IMR-90 (cell line): ENCODE measurements at regions not wholly inside any gene's neighbourhood (a gene's known extent, or its start where the extent isn't known, plus 50 kb on each side); places are given as distances from the start of the nearest gene placed in this dataset.
A peak's percentile ranks its signal among the peaks of the same experiment; 100 is the strongest.

Experiments used
- ATAC-seq: fragments of 200-7000 bp; cut with Tn5 transposase; 2 replicates; pipeline ENCODE4 v1.9.1; 2020; ENCODE audit warnings: low read depth, mild to moderate bottlenecking, moderate library complexity
- BruUV-seq: library from RNA; stranded (reverse); fragments of 400-500 nt; replicated peaks from 2 replicates; lab custom pipeline; 2021; lab: Mats Ljungman, UMichigan
- CTCF ChIA-PET: fragments of 300-600 bp; formaldehyde crosslinking; extraction: SDS; loops from one replicate; lab custom pipeline; 2021; ENCODE audit warnings: antibody characterized with exemption; lab: Yijun Ruan, JAX
- POLR2A ChIA-PET: fragments of 300-600 bp; sonication (Branson Sonifier 250); formaldehyde crosslinking; loops from one replicate; lab custom pipeline; 2022; ENCODE audit warnings: antibody characterized with exemption; ENCODE audit not compliant: unreplicated experiment; lab: Charles Lee
- DNase-seq: peaks from one replicate; pipeline ENCODE4 v3.0.0; 2013
- H2AFZ ChIP-seq: replicated peaks from 2 replicates; pipeline ENCODE3; 2013; ENCODE audit warnings: low read length, mild to moderate bottlenecking; ENCODE audit not compliant: poor library complexity
- H2AK5ac ChIP-seq: 2 replicates; pipeline ENCODE4 v1.6.1; 2013; ENCODE audit warnings: low read depth, low read length, inconsistent platforms
- H2AK9ac ChIP-seq: replicated peaks from 2 replicates; pipeline ENCODE3; 2013; ENCODE audit warnings: mild to moderate bottlenecking, low read depth, low read length, moderate library complexity; ENCODE audit not compliant: poor library complexity
- H2BK120ac ChIP-seq: 2 replicates; pipeline ENCODE4 v1.6.1; 2013; ENCODE audit warnings: low read depth, low read length, inconsistent platforms
- H2BK15ac ChIP-seq: 3 replicates; pipeline ENCODE4 v1.6.1; 2013; ENCODE audit warnings: low read depth, low read length, inconsistent platforms
- H2BK20ac ChIP-seq: 2 replicates; pipeline ENCODE4 v1.6.1; 2013; ENCODE audit warnings: low read depth, mild to moderate bottlenecking, inconsistent platforms, low read length, moderate library complexity
- H2BK5ac ChIP-seq: 2 replicates; pipeline ENCODE4 v1.6.1; 2013; ENCODE audit warnings: mild to moderate bottlenecking, low read depth, low read length, inconsistent platforms; ENCODE audit not compliant: poor library complexity, severe bottlenecking
- H3K14ac ChIP-seq: replicated peaks from 2 replicates; pipeline ENCODE4 v1.6.1; 2013; ENCODE audit warnings: low read depth, low read length, inconsistent platforms
- H3K18ac ChIP-seq: 2 replicates; pipeline ENCODE4 v1.6.1; 2013; ENCODE audit warnings: low read depth, low read length, control low read depth
- H3K23ac ChIP-seq: 2 replicates; pipeline ENCODE4 v1.6.1; 2013; ENCODE audit warnings: low read depth, low read length, inconsistent platforms
- H3K27ac ChIP-seq: 2 replicates; pipeline ENCODE4 v1.5.1; 2013; ENCODE audit warnings: mild to moderate bottlenecking, control low read depth, low read length; ENCODE audit not compliant: insufficient read depth
- H3K27me3 ChIP-seq: 2 replicates; pipeline ENCODE4 v1.6.1; 2013; ENCODE audit warnings: low read length; ENCODE audit not compliant: control insufficient read depth, insufficient read depth
- H3K36me3 ChIP-seq: 2 replicates; pipeline ENCODE4 v1.6.1; 2013; ENCODE audit warnings: low read length, mixed read lengths; ENCODE audit not compliant: control insufficient read depth, insufficient read depth
- H3K4ac ChIP-seq: 2 replicates; pipeline ENCODE4 v1.6.1; 2013; ENCODE audit warnings: low read depth, low read length, inconsistent platforms
- H3K4me1 ChIP-seq: 2 replicates; pipeline ENCODE4 v1.6.1; 2013; ENCODE audit warnings: low read length, mixed read lengths; ENCODE audit not compliant: control insufficient read depth, insufficient read depth
- H3K4me2 ChIP-seq: 2 replicates; pipeline ENCODE4 v1.6.1; 2013; ENCODE audit warnings: low read depth, mild to moderate bottlenecking, control low read depth, low read length, moderate library complexity
- H3K4me3 ChIP-seq: 2 replicates; pipeline ENCODE4 v1.5.1; 2013; ENCODE audit warnings: low read depth, mild to moderate bottlenecking, control low read depth, low read length, moderate library complexity; ENCODE audit not compliant: insufficient read depth
- H3K56ac ChIP-seq: 2 replicates; pipeline ENCODE4 v1.6.1; 2013; ENCODE audit warnings: low read length, inconsistent platforms; ENCODE audit not compliant: insufficient read depth; ENCODE audit errors: extremely low read depth
- H3K79me1 ChIP-seq, 2 experiments: 2 replicates each; pipeline ENCODE4 v1.6.1; 2013; ENCODE audit warnings: low read length in 2 of 2, inconsistent platforms in 1 of 2, low read depth in 1 of 2
- H3K9ac ChIP-seq: 2 replicates; pipeline ENCODE4 v1.6.1; 2013; ENCODE audit warnings: low read depth, low read length, control low read depth
- H3K9me1 ChIP-seq: 2 replicates; pipeline ENCODE4 v1.6.1; 2013; ENCODE audit warnings: low read length, inconsistent platforms; ENCODE audit not compliant: insufficient read depth
- H3K9me3 ChIP-seq: 2 replicates; pipeline ENCODE4 v1.6.1; 2013; ENCODE audit warnings: low read length; ENCODE audit not compliant: control insufficient read depth, insufficient read depth
- H4K20me1 ChIP-seq: 2 replicates; pipeline ENCODE4 v1.6.1; 2013; ENCODE audit warnings: low read length, inconsistent platforms; ENCODE audit not compliant: insufficient read depth
- H4K5ac ChIP-seq: 2 replicates; pipeline ENCODE4 v1.6.1; 2013; ENCODE audit warnings: mild to moderate bottlenecking, low read depth, low read length, control low read depth
- H4K8ac ChIP-seq, 2 experiments: 2 replicates each; pipeline ENCODE4 v1.6.1; 2013; ENCODE audit warnings: low read depth in 2 of 2, low read length in 2 of 2, control low read depth in 1 of 2, inconsistent platforms in 1 of 2
- H4K91ac ChIP-seq: 2 replicates; pipeline ENCODE4 v1.6.1; 2013; ENCODE audit warnings: low read depth, low read length, inconsistent platforms; ENCODE audit not compliant: insufficient read depth
- CHD1 ChIP-seq: IDR thresholded peaks from 2 replicates; pipeline ENCODE4 v1.6.1; 2012; ENCODE audit warnings: low read depth, low read length, improper control_type of control experiment
- MAFK ChIP-seq: IDR thresholded peaks from 2 replicates; pipeline ENCODE4 v1.6.1; 2012; ENCODE audit warnings: low read depth, low read length, improper control_type of control experiment
- MAZ ChIP-seq: IDR thresholded peaks from 2 replicates; pipeline ENCODE4 v1.6.1; 2012; ENCODE audit warnings: low read depth, mild to moderate bottlenecking, low read length, improper control_type of control experiment, moderate library complexity, borderline replicate concordance
- MXI1 ChIP-seq: IDR thresholded peaks from 2 replicates; pipeline ENCODE4 v1.6.1; 2012; ENCODE audit warnings: low read depth, mild to moderate bottlenecking, low read length, moderate library complexity, borderline replicate concordance
- NFE2L2 ChIP-seq: fragments of 150-350 bp; IDR thresholded peaks from 2 replicates; pipeline ENCODE4 v1.6.1; 2016; ENCODE audit warnings: low read depth, mild to moderate bottlenecking, low read length
- RCOR1 ChIP-seq: IDR thresholded peaks from 2 replicates; pipeline ENCODE4 v1.6.1; 2012; ENCODE audit warnings: mild to moderate bottlenecking, low read length, improper control_type of control experiment; ENCODE audit not compliant: insufficient replicate concordance
- WGBS, 2 experiments: methylation state at CpG; one replicate each; pipeline versions ENCODE4 v1.1.5 to v1.1.7; 2013; ENCODE audit warnings: missing lambda C conversion rate in 2 of 2; ENCODE audit not compliant: insufficient read length in 1 of 2; ENCODE audit errors: extremely low coverage in 2 of 2; 5-methylcytosine and 5-hydroxymethylcytosine counted together
- dilution Hi-C: fragments of 300-500 bp; cut with HindIII; formaldehyde crosslinking; loops from one replicate; pipeline ENCODE4 v1.14.3; 2018; ENCODE audit warnings: low sequenced_read_pairs; ENCODE audit not compliant: unreplicated experiment
- in situ Hi-C: fragments of 300-500 bp; cut with MboI; formaldehyde crosslinking; loops from 3 replicates; pipeline ENCODE4 v1.14.3; 2019; ENCODE audit warnings: low sequenced_read_pairs, inconsistent platforms, mixed read lengths
- intact Hi-C: fragments of 100-400 bp; cut with micrococcal nuclease; formaldehyde crosslinking; loops from 2 replicates; pipeline ENCODE4 v1.10.0; 2022

DNA sequence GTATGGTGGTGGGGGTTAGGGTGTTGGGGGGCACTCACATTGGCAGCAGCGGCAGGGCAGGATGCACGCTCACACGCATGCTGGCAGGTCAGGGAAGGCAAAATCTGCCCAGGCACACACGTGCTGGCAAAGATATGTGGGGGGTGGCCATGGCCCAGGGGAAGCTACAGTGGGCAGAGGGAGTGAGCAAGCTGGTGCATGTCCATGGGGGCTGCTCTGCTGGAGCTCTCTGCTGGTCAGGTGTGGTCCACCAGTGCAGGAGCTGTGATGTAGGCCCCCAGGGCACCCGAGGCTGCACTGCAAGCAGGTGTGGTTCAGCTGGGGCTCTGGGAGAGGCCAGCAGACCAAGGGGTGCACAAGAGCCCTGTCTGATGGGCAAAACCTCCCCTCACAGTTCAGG, 491.5 kb upstream of the TNP1 start:
- TF ChIP-seq NFE2L2 (no peak), RCOR1 (no peak), MXI1 (no peak), CHD1 (no peak), MAZ (no peak), MAFK (no peak)
- Histone ChIP-seq H3K14ac (no peak overlapping the region), H2BK20ac (no peak overlapping the region), H3K79me1 (no peaks in the 10 kb centered on the region), H3K27me3 (no peaks in the 10 kb centered on the region), H3K23ac (no peak overlapping the region), H4K91ac (no peak overlapping the region; the same call in 1 of the 2 replicates), H3K9me3 (peaks cover 2% of the 10 kb centered on the region; the same call in 1 of the 2 replicates), H3K4me3 (no peak overlapping the region), H3K4ac (no peak overlapping the region; the same call in 1 of the 2 replicates), H2AK5ac (peak overlapping the region; percentile 24; the same call in 1 of the 2 replicates), H3K9me1 (no peaks in the 10 kb centered on the region), H2BK120ac (no peak overlapping the region), H3K56ac (no peak overlapping the region), H3K4me1 (peaks cover 4% of the 10 kb centered on the region), H4K5ac (no peak overlapping the region), H2AK9ac (no peak overlapping the region), H4K20me1 (no peaks in the 10 kb centered on the region), H2BK15ac (no peak overlapping the region), H4K8ac (no peak overlapping the region), H3K27ac (no peak overlapping the region), H2BK5ac (no peak overlapping the region), H3K9ac (no peak overlapping the region), H2AFZ (no peak overlapping the region), H3K4me2 (no peak overlapping the region), H3K18ac (no peak overlapping the region), H3K36me3 (peaks cover 3% of the 10 kb centered on the region; the same call in 1 of the 2 replicates)
- WGBS, 2 experiments = 100% methylated on average over 2 of the region's 5 CpGs; no CpG with 5 or more reads in 1 of the 2 experiments
- ATAC-seq = no peak
- CTCF ChIA-PET = no interaction called here
- in situ Hi-C loops = no loop called here
- dilution Hi-C loops = no loop called here
- no peak for DNase-seq
- POLR2A ChIA-PET = no interaction called here
- no TSS peak for BruUV-seq
- intact Hi-C loops = no loop called here
